ENCODE measurements at regions not wholly inside any gene's neighbourhood (a gene's known extent, or its start where the extent isn't known, plus 50 kb on each side); places are given as distances from the start of the nearest gene placed in this dataset.

GRCh38 chr1:204814166-204814884, 56.3 kb upstream of the NFASC start:
- no peak for TF ChIP-seq CTCF (IDR thresholded peaks at IDR 0.05; ENCODE audit: insufficient read depth, low read depth, low read length, missing control alignments)
- DNase-seq (ENCODE audit: low read depth), result no peak
- no peak overlapping the region for H3K4me3 ChIP-seq (ENCODE audit: low read depth, low read length)

GRCh38 chr1:204817341-204817740, 53.3 kb upstream of the NFASC start:
- DNase-seq (ENCODE audit: low read depth), result no peak
- no peak for TF ChIP-seq CTCF (IDR thresholded peaks at IDR 0.05; ENCODE audit: insufficient read depth, low read depth, low read length, missing control alignments)
- no peak overlapping the region for H3K4me3 ChIP-seq (ENCODE audit: low read depth, low read length)

GRCh38 chr1:204818998-204819397, 51.7 kb upstream of the NFASC start:
- TF ChIP-seq CTCF (IDR thresholded peaks at IDR 0.05; ENCODE audit: insufficient read depth, low read depth, low read length, missing control alignments), result no peak
- no peak for DNase-seq (ENCODE audit: low read depth)
- H3K4me3 ChIP-seq (ENCODE audit: low read depth, low read length), result no peak overlapping the region

GRCh38 chr1:204819495-204819894, 51.2 kb upstream of the NFASC start:
- DNase-seq (ENCODE audit: low read depth), result no peak
- no peak for TF ChIP-seq CTCF (IDR thresholded peaks at IDR 0.05; ENCODE audit: insufficient read depth, low read depth, low read length, missing control alignments)
- no peak overlapping the region for H3K4me3 ChIP-seq (ENCODE audit: low read depth, low read length)

Data from GM12865 (cell line).